ENCODE measurements at regions not wholly inside any gene's neighbourhood (a gene's known extent, or its start where the extent isn't known, plus 50 kb on each side); places are given as distances from the start of the nearest gene placed in this dataset. TPM values are rescaled to one million over a fixed set of nuclear protein-coding genes. Genes with fewer than 3 reads are reported as not detected.

GRCh38 chr2:12657560-12657959, 59.2 kb upstream of the TRIB2 start:
- no peak for TF ChIP-seq CTCF (IDR thresholded peaks at IDR 0.05; ENCODE audit: insufficient read depth, low read length)
- no peak for DNase-seq (ENCODE audit: low read depth)
- H3K4me3 ChIP-seq (ENCODE audit: low read depth, low read length) = no peak overlapping the region

GRCh38 chr2:12658310-12658945, 58.3 kb upstream of the TRIB2 start:
- H3K4me3 ChIP-seq (ENCODE audit: low read depth, low read length) = no peak overlapping the region
- TF ChIP-seq CTCF (IDR thresholded peaks at IDR 0.05; ENCODE audit: insufficient read depth, low read length) = no peak
- no peak for DNase-seq (ENCODE audit: low read depth)

GRCh38 chr2:12661489-12661888, 55.2 kb upstream of the TRIB2 start:
- no peak overlapping the region for H3K4me3 ChIP-seq (ENCODE audit: low read depth, low read length)
- no peak for DNase-seq (ENCODE audit: low read depth)
- no peak for TF ChIP-seq CTCF (IDR thresholded peaks at IDR 0.05; ENCODE audit: insufficient read depth, low read length)

GRCh38 chr2:12663306-12664037, 53.3 kb upstream of the TRIB2 start:
- no peak for DNase-seq (ENCODE audit: low read depth)
- no peak for TF ChIP-seq CTCF (IDR thresholded peaks at IDR 0.05; ENCODE audit: insufficient read depth, low read length)
- no peak overlapping the region for H3K4me3 ChIP-seq (ENCODE audit: low read depth, low read length)

- TF ChIP-seq CTCF (IDR thresholded peaks at IDR 0.05; ENCODE audit: insufficient read depth, low read length) = no peak
- no peak for DNase-seq (ENCODE audit: low read depth)
- no peak overlapping the region for H3K4me3 ChIP-seq (ENCODE audit: low read depth, low read length)
These were observed 51.4 kb upstream of the TRIB2 start for GRCh38 chr2:12665334-12665733.

- DNase-seq (ENCODE audit: low read depth) = no peak
- no peak for TF ChIP-seq CTCF (IDR thresholded peaks at IDR 0.05; ENCODE audit: insufficient read depth, low read length)
- no peak overlapping the region for H3K4me3 ChIP-seq (ENCODE audit: low read depth, low read length)
These were observed 50.3 kb upstream of the TRIB2 start for GRCh38 chr2:12666445-12666844.

Small RNAs in the stretch of these regions (small RNA-seq; reads per million reads assigned to genes)
- gene MIR3681 (0.25 reads per million), gene RF00093 (not detected), gene RNU6-843P (not detected)
